ENCODE measurements at regions not wholly inside any gene's neighbourhood (a gene's known extent, or its start where the extent isn't known, plus 50 kb on each side); places are given as distances from the start of the nearest gene placed in this dataset.

- Mint-ChIP-seq H3K36me3 (no peaks in the 10 kb centered on the region), H3K27me3 (peaks cover 12% of the 10 kb centered on the region), H3K4me1 (no peaks in the 10 kb centered on the region), H3K4me3 (no peak overlapping the region), H3K9me3 (no peaks in the 10 kb centered on the region), H3K27ac (no peak overlapping the region)
- DNase-seq: no peak
These were observed 321.0 kb upstream of the HSF2 start for GRCh38 chr6:122078481-122078880.

- H3K27me3 Mint-ChIP-seq: peaks cover 12% of the 10 kb centered on the region
- no peak overlapping the region for H3K27ac Mint-ChIP-seq
- no peak for DNase-seq
- no peak overlapping the region for H3K4me3 Mint-ChIP-seq
- no peaks in the 10 kb centered on the region for H3K4me1 Mint-ChIP-seq
- H3K9me3 Mint-ChIP-seq: no peaks in the 10 kb centered on the region
- H3K36me3 Mint-ChIP-seq: no peaks in the 10 kb centered on the region
These were observed 319.5 kb upstream of the HSF2 start for GRCh38 chr6:122079916-122080315.

GRCh38 chr6:122081921-122082320, 317.5 kb upstream of the HSF2 start:
- H3K36me3 Mint-ChIP-seq: no peaks in the 10 kb centered on the region
- H3K27me3 Mint-ChIP-seq: peaks cover 12% of the 10 kb centered on the region
- H3K27ac Mint-ChIP-seq: no peak overlapping the region

GRCh38 chr6:122082370-122082769, 317.1 kb upstream of the HSF2 start:
- Mint-ChIP-seq H3K27ac (no peak overlapping the region), H3K4me3 (no peak overlapping the region), H3K4me1 (no peaks in the 10 kb centered on the region), H3K36me3 (no peaks in the 10 kb centered on the region), H3K9me3 (no peaks in the 10 kb centered on the region), H3K27me3 (peaks cover 12% of the 10 kb centered on the region)
- no peak for DNase-seq

More at GRCh38 chr6:122081921-122082320, 317.5 kb upstream of the HSF2 start:
- DNase-seq: no peak
- Mint-ChIP-seq H3K4me3 (no peak overlapping the region), H3K4me1 (no peaks in the 10 kb centered on the region), H3K9me3 (no peaks in the 10 kb centered on the region)

- Mint-ChIP-seq H3K27ac (no peak overlapping the region), H3K36me3 (no peaks in the 10 kb centered on the region), H3K4me3 (no peak overlapping the region), H3K4me1 (no peaks in the 10 kb centered on the region), H3K27me3 (peaks cover 4% of the 10 kb centered on the region), H3K9me3 (no peaks in the 10 kb centered on the region)
- DNase-seq: no peak
These were observed 307.1 kb upstream of the HSF2 start for GRCh38 chr6:122092366-122092765.

- Mint-ChIP-seq H3K4me3 (no peak overlapping the region), H3K36me3 (no peaks in the 10 kb centered on the region), H3K27ac (no peak overlapping the region), H3K27me3 (peaks cover 4% of the 10 kb centered on the region), H3K4me1 (no peaks in the 10 kb centered on the region), H3K9me3 (no peaks in the 10 kb centered on the region)
- DNase-seq: no peak
These were observed 301.2 kb upstream of the HSF2 start for GRCh38 chr6:122098201-122098678.

- DNase-seq: no peak
- no peak overlapping the region for H3K4me3 Mint-ChIP-seq
- no peaks in the 10 kb centered on the region for H3K36me3 Mint-ChIP-seq
- H3K27me3 Mint-ChIP-seq: no peaks in the 10 kb centered on the region
- H3K4me1 Mint-ChIP-seq: no peaks in the 10 kb centered on the region
- no peaks in the 10 kb centered on the region for H3K9me3 Mint-ChIP-seq
- no peak overlapping the region for H3K27ac Mint-ChIP-seq
These were observed 297.4 kb upstream of the HSF2 start for GRCh38 chr6:122102026-122102425.

GRCh38 chr6:122107256-122107852, 292.1 kb upstream of the HSF2 start:
- no peaks in the 10 kb centered on the region for H3K9me3 Mint-ChIP-seq
- no peak overlapping the region for H3K27ac Mint-ChIP-seq

GRCh38 chr6:122109075-122109474, 290.4 kb upstream of the HSF2 start:
- H3K4me3 Mint-ChIP-seq: no peak overlapping the region
- DNase-seq: no peak

More at GRCh38 chr6:122107256-122107852, 292.1 kb upstream of the HSF2 start:
- H3K4me1 Mint-ChIP-seq: no peaks in the 10 kb centered on the region
- DNase-seq: no peak
- H3K4me3 Mint-ChIP-seq: no peak overlapping the region
- no peaks in the 10 kb centered on the region for H3K27me3 Mint-ChIP-seq
- no peaks in the 10 kb centered on the region for H3K36me3 Mint-ChIP-seq

GRCh38 chr6:122114717-122115116, 284.7 kb upstream of the HSF2 start:
- no peak for DNase-seq
- Mint-ChIP-seq H3K4me3 (no peak overlapping the region), H3K36me3 (no peaks in the 10 kb centered on the region), H3K4me1 (no peaks in the 10 kb centered on the region), H3K27me3 (no peaks in the 10 kb centered on the region), H3K27ac (no peak overlapping the region), H3K9me3 (no peaks in the 10 kb centered on the region)

More at GRCh38 chr6:122109075-122109474, 290.4 kb upstream of the HSF2 start:
- Mint-ChIP-seq H3K27me3 (no peaks in the 10 kb centered on the region), H3K4me1 (no peaks in the 10 kb centered on the region), H3K27ac (no peak overlapping the region), H3K9me3 (no peaks in the 10 kb centered on the region), H3K36me3 (no peaks in the 10 kb centered on the region)

- no peak for DNase-seq
- Mint-ChIP-seq H3K27ac (no peak overlapping the region), H3K9me3 (no peaks in the 10 kb centered on the region), H3K4me1 (no peaks in the 10 kb centered on the region), H3K36me3 (no peaks in the 10 kb centered on the region), H3K4me3 (no peak overlapping the region), H3K27me3 (no peaks in the 10 kb centered on the region)
These were observed 283.2 kb upstream of the HSF2 start for GRCh38 chr6:122116119-122116834.

GRCh38 chr6:122116835-122117627, 282.4 kb upstream of the HSF2 start:
- H3K27ac Mint-ChIP-seq: no peak overlapping the region
- no peak overlapping the region for H3K4me3 Mint-ChIP-seq
- H3K4me1 Mint-ChIP-seq: no peaks in the 10 kb centered on the region
- no peaks in the 10 kb centered on the region for H3K9me3 Mint-ChIP-seq
- no peaks in the 10 kb centered on the region for H3K36me3 Mint-ChIP-seq
- no peak for DNase-seq
- H3K27me3 Mint-ChIP-seq: no peaks in the 10 kb centered on the region

GRCh38 chr6:122118945-122119506, 280.4 kb upstream of the HSF2 start:
- Mint-ChIP-seq H3K36me3 (no peaks in the 10 kb centered on the region), H3K9me3 (no peaks in the 10 kb centered on the region), H3K27me3 (no peaks in the 10 kb centered on the region), H3K4me3 (no peak overlapping the region), H3K27ac (no peak overlapping the region), H3K4me1 (no peaks in the 10 kb centered on the region)
- no peak for DNase-seq

GRCh38 chr6:122122202-122122601, 277.2 kb upstream of the HSF2 start:
- Mint-ChIP-seq H3K27me3 (no peaks in the 10 kb centered on the region), H3K9me3 (no peaks in the 10 kb centered on the region), H3K27ac (no peak overlapping the region), H3K4me3 (no peak overlapping the region), H3K36me3 (no peaks in the 10 kb centered on the region), H3K4me1 (no peaks in the 10 kb centered on the region)
- DNase-seq: no peak

- no peaks in the 10 kb centered on the region for H3K27me3 Mint-ChIP-seq
- no peaks in the 10 kb centered on the region for H3K36me3 Mint-ChIP-seq
- H3K4me1 Mint-ChIP-seq: no peaks in the 10 kb centered on the region
- no peak for DNase-seq
- H3K4me3 Mint-ChIP-seq: no peak overlapping the region
- H3K9me3 Mint-ChIP-seq: no peaks in the 10 kb centered on the region
- H3K27ac Mint-ChIP-seq: no peak overlapping the region
These were observed 276.8 kb upstream of the HSF2 start for GRCh38 chr6:122122686-122123085.

All from activated naive CD8-positive, alpha-beta T cell treated with anti-CD3 and anti-CD28 coated beads for 36 hours (primary cell).